NCI-H146 treated with DMSO at 0.1 percent for 48 hours (cell line): ENCODE measurements at regions not wholly inside any gene's neighbourhood (a gene's known extent, or its start where the extent isn't known, plus 50 kb on each side); places are given as distances from the start of the nearest gene placed in this dataset.

Experiments
- DNase-seq: peaks from one replicate; lab custom pipeline; 2025; ENCODE audit not compliant: unreplicated experiment; lab: John Stamatoyannopoulos, UW

GRCh38 chr11:41851743-41852142 is 392.3 kb upstream of the LRRC4C start:
- DNase-seq, result no peak

GRCh38 chr11:41861838-41862237 is 402.4 kb upstream of the LRRC4C start:
- DNase-seq, result no peak

GRCh38 chr11:41866525-41866924 is 407.1 kb upstream of the LRRC4C start:
- DNase-seq, result no peak

- DNase-seq, result no peak
These were observed 409.2 kb upstream of the LRRC4C start for GRCh38 chr11:41868606-41869005.

- DNase-seq, result no peak
These were observed 413.0 kb upstream of the LRRC4C start for GRCh38 chr11:41872426-41872825.

GRCh38 chr11:41872870-41873269 is 413.4 kb upstream of the LRRC4C start:
- no peak for DNase-seq

GRCh38 chr11:41878095-41878494 is 418.6 kb upstream of the LRRC4C start:
- DNase-seq, result no peak

- no peak for DNase-seq
These were observed 419.8 kb upstream of the LRRC4C start for GRCh38 chr11:41879214-41879613.

GRCh38 chr11:41895081-41895480 is 435.6 kb upstream of the LRRC4C start:
- no peak for DNase-seq

GRCh38 chr11:41897991-41898390 is 438.5 kb upstream of the LRRC4C start:
- no peak for DNase-seq

- DNase-seq, result no peak
These were observed 458.4 kb upstream of the LRRC4C start for GRCh38 chr11:41917900-41918299.

- no peak for DNase-seq
These were observed 460.9 kb upstream of the LRRC4C start for GRCh38 chr11:41920374-41920773.

- DNase-seq, result no peak
These were observed 462.4 kb upstream of the LRRC4C start for GRCh38 chr11:41921746-41922390.

- DNase-seq, result no peak
These were observed 466.9 kb upstream of the LRRC4C start for GRCh38 chr11:41926339-41926738.

GRCh38 chr11:41935241-41935640 is 475.8 kb upstream of the LRRC4C start:
- DNase-seq, result no peak

- no peak for DNase-seq
These were observed 476.3 kb upstream of the LRRC4C start for GRCh38 chr11:41935795-41936194.

- DNase-seq, result no peak
These were observed 484.2 kb upstream of the LRRC4C start for GRCh38 chr11:41943656-41944055.

- DNase-seq, result no peak
These were observed 487.9 kb upstream of the LRRC4C start for GRCh38 chr11:41947392-41947791.

- no peak for DNase-seq
These were observed 491.2 kb upstream of the LRRC4C start for GRCh38 chr11:41950470-41951143.

GRCh38 chr11:41954034-41954433 is 494.6 kb upstream of the LRRC4C start:
- DNase-seq, result no peak

GRCh38 chr11:41955066-41955465 is 495.6 kb upstream of the LRRC4C start:
- DNase-seq, result no peak

GRCh38 chr11:41955635-41956400 is 496.4 kb upstream of the LRRC4C start:
- no peak for DNase-seq
